DOHH2 (cell line): ENCODE measurements at regions not wholly inside any gene's neighbourhood (a gene's known extent, or its start where the extent isn't known, plus 50 kb on each side); places are given as distances from the start of the nearest gene placed in this dataset.

Experiments
- CTCF ChIP-seq: fragments of 200-600 bp; sonication (generic); IDR thresholded peaks from one replicate; pipeline ENCODE4 v1.5.1; 2014; ENCODE audit warnings: antibody characterized with exemption, mild to moderate bottlenecking, low read depth, low read length; ENCODE audit not compliant: poor library complexity, severe bottlenecking
- EZH2phosphoT487 ChIP-seq: fragments of 200-600 bp; sonication (generic); IDR thresholded peaks from 2 replicates; pipeline ENCODE4 v1.6.1; 2017; ENCODE audit warnings: borderline replicate concordance, mild to moderate bottlenecking, antibody characterized with exemption, low read length, moderate library complexity, mixed read lengths

GRCh38 chr4:133620555-133620954 lies 471.5 kb downstream of the PCDH10 start:
- TF ChIP-seq EZH2phosphoT487 (no peak), CTCF (no peak)
